NB4 (cell line): ENCODE measurements at regions not wholly inside any gene's neighbourhood (a gene's known extent, or its start where the extent isn't known, plus 50 kb on each side); places are given as distances from the start of the nearest gene placed in this dataset.

ENCODE experiments used
- DNase-seq: peaks from one replicate; pipeline ENCODE4 v3.0.0; 2010; ENCODE audit warnings: low read depth
- H3K4me3 ChIP-seq: one replicate; pipeline ENCODE4 v1.5.1; 2011; ENCODE audit warnings: mild to moderate bottlenecking, low read depth, low read length, moderate library complexity
- CTCF ChIP-seq: IDR thresholded peaks from one replicate; pipeline ENCODE4 v1.5.1; 2012; ENCODE audit warnings: low read depth, low read length
- MAX ChIP-seq: IDR thresholded peaks from 2 replicates; pipeline ENCODE4 v1.6.1; 2011; ENCODE audit warnings: low read depth, low read length
- MYC ChIP-seq: IDR thresholded peaks from 2 replicates; pipeline ENCODE4 v1.6.1; 2011; ENCODE audit warnings: low read depth, low read length
- POLR2A ChIP-seq: IDR thresholded peaks from 2 replicates; pipeline ENCODE4 v1.6.1; 2011; ENCODE audit warnings: mild to moderate bottlenecking; ENCODE audit not compliant: insufficient read length; ENCODE audit errors: extremely low read depth

DNA sequence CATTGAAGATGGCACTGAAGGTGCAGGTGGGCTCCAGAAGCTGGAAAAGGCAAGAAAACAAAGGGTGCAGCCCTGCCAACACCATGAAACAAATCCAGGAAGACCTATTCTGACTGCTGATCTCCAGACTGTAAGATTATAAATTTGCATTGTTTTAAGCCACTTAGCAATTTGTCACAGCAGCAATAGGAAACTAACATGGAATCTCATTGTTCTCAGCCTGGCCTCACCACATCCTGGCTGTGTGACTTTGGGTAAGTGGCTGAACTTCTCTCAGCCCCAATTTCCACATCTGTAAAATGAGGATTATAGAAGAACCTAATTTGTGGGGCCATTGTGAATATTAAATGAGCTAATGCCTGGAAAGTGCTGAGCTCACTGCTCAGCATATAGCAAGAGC, 160.4 kb upstream of the MAFB start:
- H3K4me3 ChIP-seq: no peak overlapping the region
- no peak for TF ChIP-seq POLR2A
- no peak for TF ChIP-seq MAX
- no peak for TF ChIP-seq MYC
- no peak for TF ChIP-seq CTCF
- no peak for DNase-seq

GRCh38 chr20:40851051-40851450, 162.0 kb upstream of the MAFB start:
- DNase-seq: no peak
- no peak for TF ChIP-seq MAX
- H3K4me3 ChIP-seq: no peak overlapping the region

GRCh38 chr20:40855269-40855668, 166.2 kb upstream of the MAFB start:
- TF ChIP-seq MAX (no peak), MYC (no peak), POLR2A (no peak), CTCF (no peak)
- no peak for DNase-seq
- H3K4me3 ChIP-seq: no peak overlapping the region

GRCh38 chr20:40856653-40857052, 167.6 kb upstream of the MAFB start:
- no peak for DNase-seq
- H3K4me3 ChIP-seq: no peak overlapping the region
- TF ChIP-seq CTCF (no peak), POLR2A (no peak), MYC (no peak), MAX (no peak)

- DNase-seq: no peak
- TF ChIP-seq CTCF (no peak), POLR2A (no peak), MAX (no peak), MYC (no peak)
- H3K4me3 ChIP-seq: no peak overlapping the region
These were observed 168.1 kb upstream of the TOP1 start for GRCh38 chr20:40860487-40860902.

DNA sequence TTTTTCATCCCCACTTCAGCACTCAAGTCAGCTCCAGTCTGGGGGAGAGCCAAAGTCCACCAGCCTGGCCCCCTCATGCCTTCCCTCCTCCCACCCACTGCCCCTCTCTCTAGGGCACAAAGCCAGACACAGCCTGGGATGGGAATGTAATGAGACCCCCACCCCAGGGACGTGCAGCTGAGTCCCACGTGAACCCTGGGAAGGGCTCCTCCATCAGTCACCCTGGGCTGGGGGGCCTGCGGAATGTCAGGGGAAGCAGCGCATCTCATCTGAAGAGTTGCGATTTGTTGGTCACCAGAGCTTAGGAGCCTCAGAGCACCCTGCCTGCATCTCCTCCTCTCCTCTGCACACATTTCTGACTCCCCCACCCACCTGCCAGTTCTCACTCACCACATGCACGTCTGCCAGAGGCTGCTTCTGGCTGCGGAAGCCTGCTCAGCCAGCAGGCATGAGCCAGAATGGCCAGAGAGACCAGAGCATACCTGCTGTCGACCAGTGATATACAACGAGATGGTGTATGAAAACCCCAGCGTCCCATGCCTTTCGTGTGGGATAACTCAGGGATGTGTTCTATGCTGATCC, 167.1 kb upstream of the TOP1 start:
- TF ChIP-seq MYC: no peak
- TF ChIP-seq POLR2A: no peak
- TF ChIP-seq CTCF: no peak
- no peak for TF ChIP-seq MAX
- H3K4me3 ChIP-seq: no peak overlapping the region
- DNase-seq: no peak
